ENCODE measurements at regions not wholly inside any gene's neighbourhood (a gene's known extent, or its start where the extent isn't known, plus 50 kb on each side); places are given as distances from the start of the nearest gene placed in this dataset.

DNA sequence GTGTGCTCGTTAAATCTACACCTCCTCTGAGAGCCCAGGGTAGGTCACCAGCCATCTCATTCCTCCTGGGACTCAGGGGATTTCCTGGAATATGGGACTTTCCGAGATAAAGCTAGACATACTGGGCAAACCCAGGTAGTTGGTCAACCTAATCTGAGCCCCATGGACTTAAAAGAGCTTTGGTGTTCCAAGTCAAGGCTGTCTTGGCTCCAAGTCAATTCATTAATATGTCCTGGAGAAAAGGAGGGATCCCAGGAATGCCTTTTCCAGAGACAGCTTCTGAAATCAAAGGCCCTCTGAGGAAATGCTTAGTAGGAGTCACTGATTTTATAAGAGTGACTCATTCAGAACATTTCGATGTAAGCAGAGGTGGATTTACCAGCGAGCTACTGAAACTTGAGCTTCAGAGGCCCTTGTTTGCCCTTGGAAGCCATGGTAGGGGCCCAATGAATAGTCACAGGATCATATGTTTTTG, 137.3 kb upstream of the UBE2E1 start:
- H3K9me3 ChIP-seq (ENCODE audit: control insufficient read depth in 1 of 2, insufficient read depth in 1 of 2, low read length in 2 of 2) = no peaks in the 10 kb centered on the region
- Mint-ChIP-seq H3K4me3 (no peak overlapping the region), H3K27ac (no peak overlapping the region), H3K27me3 (peaks cover 29% of the 10 kb centered on the region), H3K36me3 (ENCODE audit: low read depth) (no peaks in the 10 kb centered on the region), H3K9me3 (no peaks in the 10 kb centered on the region), H3K4me1 (ENCODE audit: low read depth) (no peaks in the 10 kb centered on the region)
- no peaks in the 10 kb centered on the region for H3K36me3 ChIP-seq (ENCODE audit: insufficient read depth, low read length)
- TF ChIP-seq, protein P1, sequence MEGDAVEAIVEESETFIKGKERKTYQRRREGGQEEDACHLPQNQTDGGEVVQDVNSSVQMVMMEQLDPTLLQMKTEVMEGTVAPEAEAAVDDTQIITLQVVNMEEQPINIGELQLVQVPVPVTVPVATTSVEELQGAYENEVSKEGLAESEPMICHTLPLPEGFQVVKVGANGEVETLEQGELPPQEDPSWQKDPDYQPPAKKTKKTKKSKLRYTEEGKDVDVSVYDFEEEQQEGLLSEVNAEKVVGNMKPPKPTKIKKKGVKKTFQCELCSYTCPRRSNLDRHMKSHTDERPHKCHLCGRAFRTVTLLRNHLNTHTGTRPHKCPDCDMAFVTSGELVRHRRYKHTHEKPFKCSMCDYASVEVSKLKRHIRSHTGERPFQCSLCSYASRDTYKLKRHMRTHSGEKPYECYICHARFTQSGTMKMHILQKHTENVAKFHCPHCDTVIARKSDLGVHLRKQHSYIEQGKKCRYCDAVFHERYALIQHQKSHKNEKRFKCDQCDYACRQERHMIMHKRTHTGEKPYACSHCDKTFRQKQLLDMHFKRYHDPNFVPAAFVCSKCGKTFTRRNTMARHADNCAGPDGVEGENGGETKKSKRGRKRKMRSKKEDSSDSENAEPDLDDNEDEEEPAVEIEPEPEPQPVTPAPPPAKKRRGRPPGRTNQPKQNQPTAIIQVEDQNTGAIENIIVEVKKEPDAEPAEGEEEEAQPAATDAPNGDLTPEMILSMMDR (IDR thresholded peaks at IDR 0.05) = no peak
- no peak overlapping the region for H3K27ac ChIP-seq (ENCODE audit: low read depth in 1 of 2, low read length in 2 of 2)
- no peak for DNase-seq
- peaks cover 0 to 6% of the 10 kb centered on the region in 2 experiments for H3K27me3 ChIP-seq (ENCODE audit: control insufficient read depth in 1 of 2, insufficient read depth in 2 of 2, low read length in 2 of 2)
- H3K4me3 ChIP-seq (ENCODE audit: low read length) = no peak overlapping the region
- ATAC-seq (ENCODE audit: poor library complexity) = no peak
- CTCF ChIA-PET = no interaction called here
- H3K4me1 ChIP-seq (ENCODE audit: insufficient read depth, low read length) = no peaks in the 10 kb centered on the region
- intact Hi-C loops (cut with DNase I, micrococcal nuclease) = no loop called here
- POLR2A ChIA-PET = no interaction called here

DNA sequence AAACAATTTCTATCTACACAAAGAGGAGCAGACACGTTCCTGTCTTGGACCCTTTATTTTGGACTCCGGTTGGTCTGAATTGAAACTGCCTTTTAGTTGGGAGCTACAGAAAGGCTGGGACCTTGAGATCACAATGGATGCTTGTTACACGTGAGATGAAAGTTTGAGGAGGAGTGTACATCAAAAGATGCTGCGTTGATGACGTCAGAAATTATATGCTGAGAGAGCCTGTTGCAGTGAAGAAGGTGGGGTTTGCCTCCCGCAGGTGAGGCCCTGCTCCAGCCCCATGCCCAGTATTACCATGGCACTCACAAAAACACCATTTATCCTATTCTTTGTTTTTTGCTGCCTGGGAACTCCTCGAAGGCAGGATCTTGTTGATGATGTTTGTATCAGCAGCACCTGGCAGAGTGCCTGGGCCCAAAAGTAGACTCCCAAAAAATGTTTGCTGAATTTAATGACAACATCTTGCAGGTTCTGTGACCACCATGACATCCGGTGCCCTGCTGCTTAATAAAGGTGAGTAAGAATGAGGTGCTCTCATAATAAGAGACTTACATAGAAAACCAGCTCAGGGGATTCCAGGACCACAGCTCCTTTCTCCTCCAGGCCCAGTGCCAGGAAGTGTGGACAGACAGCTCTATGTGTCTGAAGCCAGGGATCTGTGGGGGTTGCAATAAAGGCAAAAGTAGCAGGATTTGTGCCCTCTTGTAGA, 136.1 kb upstream of the UBE2E1 start:
- no peaks in the 10 kb centered on the region for H3K9me3 ChIP-seq (ENCODE audit: control insufficient read depth in 1 of 2, insufficient read depth in 1 of 2, low read length in 2 of 2)
- ATAC-seq (ENCODE audit: poor library complexity) (no peak), DNase-seq (no peak)
- H3K9me3 Mint-ChIP-seq = no peaks in the 10 kb centered on the region
- H3K4me1 ChIP-seq (ENCODE audit: insufficient read depth, low read length) = no peaks in the 10 kb centered on the region
- no peak overlapping the region for H3K27ac Mint-ChIP-seq
- H3K36me3 ChIP-seq (ENCODE audit: insufficient read depth, low read length) = no peaks in the 10 kb centered on the region
- no peaks in the 10 kb centered on the region for H3K4me1 Mint-ChIP-seq (ENCODE audit: low read depth)
- no peak overlapping the region for H3K4me3 ChIP-seq (ENCODE audit: low read length)
- intact Hi-C loops (cut with DNase I, micrococcal nuclease) = no loop called here
- ChIA-PET POLR2A (no interaction called here), CTCF (no interaction called here)
- peaks cover 37% of the 10 kb centered on the region for H3K27me3 Mint-ChIP-seq
- H3K27me3 ChIP-seq (ENCODE audit: control insufficient read depth in 1 of 2, insufficient read depth in 2 of 2, low read length in 2 of 2) = peaks cover 0 to 6% of the 10 kb centered on the region in 2 experiments
- no peak overlapping the region for H3K4me3 Mint-ChIP-seq
- no peak overlapping the region for H3K27ac ChIP-seq (ENCODE audit: low read depth in 1 of 2, low read length in 2 of 2)
- TF ChIP-seq, protein P1 (IDR thresholded peaks at IDR 0.05) = no peak
- H3K36me3 Mint-ChIP-seq (ENCODE audit: low read depth) = no peaks in the 10 kb centered on the region

DNA sequence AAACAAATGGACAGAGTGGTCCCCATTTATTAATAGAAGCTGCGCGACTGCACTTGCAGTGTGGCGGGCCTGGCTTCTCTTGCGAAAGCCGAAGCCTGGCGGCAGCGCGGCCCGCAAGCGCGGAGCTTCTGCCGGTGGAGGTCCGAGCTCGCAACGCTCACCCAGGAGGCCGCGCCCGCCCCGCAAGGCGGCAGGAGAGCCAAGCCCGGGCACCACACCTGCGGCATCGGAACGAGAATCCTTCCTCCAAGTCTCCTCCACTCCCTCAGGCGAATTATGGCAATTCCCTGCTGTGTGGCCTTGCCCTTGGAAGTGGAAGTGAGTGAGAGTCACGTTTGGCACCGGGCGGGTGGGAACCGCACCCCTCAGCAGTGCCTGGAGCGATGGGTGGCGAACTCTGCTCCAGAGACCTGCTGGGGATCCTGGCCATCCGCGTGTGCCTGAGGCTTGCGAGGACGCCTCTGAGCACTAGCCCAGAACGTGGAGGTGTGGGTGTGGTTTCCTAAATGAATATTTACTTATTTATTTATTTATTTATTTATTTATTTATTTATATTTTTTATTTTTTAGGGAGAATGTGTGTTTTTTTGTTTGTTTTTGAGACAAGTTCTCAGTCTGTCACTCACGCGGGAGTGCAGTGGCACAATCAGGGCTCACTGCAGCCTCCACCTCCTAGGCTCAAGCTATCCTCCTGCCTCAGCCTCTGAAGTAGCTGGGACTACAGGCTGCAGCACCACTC, 133.7 kb upstream of the UBE2E1 start:
- H3K27me3 Mint-ChIP-seq = peaks cover 37% of the 10 kb centered on the region
- ATAC-seq (ENCODE audit: poor library complexity) (no peak), DNase-seq (peak in 1 of 14 experiments; percentile 5)
- Histone ChIP-seq H3K4me1 (ENCODE audit: insufficient read depth, low read length) (no peaks in the 10 kb centered on the region), H3K4me3 (ENCODE audit: low read length) (no peak overlapping the region), H3K27me3 (ENCODE audit: control insufficient read depth in 1 of 2, insufficient read depth in 2 of 2, low read length in 2 of 2) (peaks cover 0 to 8% of the 10 kb centered on the region in 2 experiments), H3K9me3 (ENCODE audit: control insufficient read depth in 1 of 2, insufficient read depth in 1 of 2, low read length in 2 of 2) (no peaks in the 10 kb centered on the region), H3K36me3 (ENCODE audit: insufficient read depth, low read length) (no peaks in the 10 kb centered on the region), H3K27ac (ENCODE audit: low read depth in 1 of 2, low read length in 2 of 2) (no peak overlapping the region)
- ChIA-PET CTCF (no interaction called here), POLR2A (no interaction called here)
- no peaks in the 10 kb centered on the region for H3K36me3 Mint-ChIP-seq (ENCODE audit: low read depth)
- H3K27ac Mint-ChIP-seq = no peak overlapping the region
- H3K9me3 Mint-ChIP-seq = no peaks in the 10 kb centered on the region
- intact Hi-C loops (cut with DNase I, micrococcal nuclease) = no loop called here
- H3K4me3 Mint-ChIP-seq = no peak overlapping the region
- TF ChIP-seq, protein P1 (IDR thresholded peaks at IDR 0.05) = no peak
- H3K4me1 Mint-ChIP-seq (ENCODE audit: low read depth) = no peaks in the 10 kb centered on the region
